Epithelial cell of esophagus (primary cell): ENCODE measurements at regions not wholly inside any gene's neighbourhood (a gene's known extent, or its start where the extent isn't known, plus 50 kb on each side); places are given as distances from the start of the nearest gene placed in this dataset.

ENCODE experiments used
- DNase-seq: peaks from one replicate; pipeline ENCODE4 v3.0.0; 2010; ENCODE audit warnings: low read depth
- H3K4me3 ChIP-seq: 2 replicates; pipeline ENCODE4 v1.5.1; 2011; ENCODE audit warnings: mild to moderate bottlenecking, low read length, control low read depth
- TF ChIP-seq, protein P1 (sequence below): IDR thresholded peaks from 2 replicates; pipeline ENCODE4 v1.5.1; 2011; ENCODE audit warnings: low read depth, mild to moderate bottlenecking, low read length, control low read depth, inconsistent platforms; ENCODE audit not compliant: insufficient read depth; ENCODE audit errors: missing control alignments

DNA sequence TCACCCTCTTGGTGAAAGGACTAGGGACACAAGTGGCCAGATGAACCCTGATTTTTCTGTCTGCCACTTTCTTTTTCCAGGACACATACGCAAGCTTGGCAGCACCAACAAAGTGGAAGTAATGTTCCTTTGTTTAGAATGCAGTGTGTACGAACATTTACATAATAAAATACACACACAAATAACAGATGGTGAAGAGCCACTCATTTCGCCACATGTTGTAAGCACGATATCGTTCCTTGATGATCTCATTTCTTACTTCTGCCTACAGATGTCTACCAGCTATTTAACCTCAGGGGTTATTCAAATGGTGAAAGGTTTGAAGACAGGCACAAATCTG lies 670.2 kb upstream of the CXADR start:
- TF ChIP-seq, protein P1, sequence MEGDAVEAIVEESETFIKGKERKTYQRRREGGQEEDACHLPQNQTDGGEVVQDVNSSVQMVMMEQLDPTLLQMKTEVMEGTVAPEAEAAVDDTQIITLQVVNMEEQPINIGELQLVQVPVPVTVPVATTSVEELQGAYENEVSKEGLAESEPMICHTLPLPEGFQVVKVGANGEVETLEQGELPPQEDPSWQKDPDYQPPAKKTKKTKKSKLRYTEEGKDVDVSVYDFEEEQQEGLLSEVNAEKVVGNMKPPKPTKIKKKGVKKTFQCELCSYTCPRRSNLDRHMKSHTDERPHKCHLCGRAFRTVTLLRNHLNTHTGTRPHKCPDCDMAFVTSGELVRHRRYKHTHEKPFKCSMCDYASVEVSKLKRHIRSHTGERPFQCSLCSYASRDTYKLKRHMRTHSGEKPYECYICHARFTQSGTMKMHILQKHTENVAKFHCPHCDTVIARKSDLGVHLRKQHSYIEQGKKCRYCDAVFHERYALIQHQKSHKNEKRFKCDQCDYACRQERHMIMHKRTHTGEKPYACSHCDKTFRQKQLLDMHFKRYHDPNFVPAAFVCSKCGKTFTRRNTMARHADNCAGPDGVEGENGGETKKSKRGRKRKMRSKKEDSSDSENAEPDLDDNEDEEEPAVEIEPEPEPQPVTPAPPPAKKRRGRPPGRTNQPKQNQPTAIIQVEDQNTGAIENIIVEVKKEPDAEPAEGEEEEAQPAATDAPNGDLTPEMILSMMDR: no peak
- no peak overlapping the region for H3K4me3 ChIP-seq
- no peak for DNase-seq

DNA sequence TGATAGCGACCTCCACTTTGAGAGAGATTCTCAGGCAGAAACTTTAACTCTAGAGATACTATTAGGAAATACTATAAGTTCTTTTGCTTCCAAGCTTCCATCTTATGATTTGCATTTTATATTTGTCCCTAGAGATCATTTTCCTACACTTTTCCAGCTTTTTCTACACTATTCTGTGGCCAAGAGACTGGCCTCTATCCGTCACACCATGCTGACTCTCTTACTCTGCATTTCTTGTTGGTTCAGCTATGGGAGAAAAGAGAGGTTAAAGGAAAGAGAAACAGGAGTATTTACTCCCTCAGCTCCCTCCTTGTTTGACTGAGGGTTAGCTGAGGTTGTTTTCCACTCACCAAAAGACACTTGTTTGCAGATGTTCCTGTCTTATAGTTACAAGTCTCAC lies 665.6 kb upstream of the CXADR start:
- TF ChIP-seq, protein P1: no peak
- DNase-seq: no peak

DNA sequence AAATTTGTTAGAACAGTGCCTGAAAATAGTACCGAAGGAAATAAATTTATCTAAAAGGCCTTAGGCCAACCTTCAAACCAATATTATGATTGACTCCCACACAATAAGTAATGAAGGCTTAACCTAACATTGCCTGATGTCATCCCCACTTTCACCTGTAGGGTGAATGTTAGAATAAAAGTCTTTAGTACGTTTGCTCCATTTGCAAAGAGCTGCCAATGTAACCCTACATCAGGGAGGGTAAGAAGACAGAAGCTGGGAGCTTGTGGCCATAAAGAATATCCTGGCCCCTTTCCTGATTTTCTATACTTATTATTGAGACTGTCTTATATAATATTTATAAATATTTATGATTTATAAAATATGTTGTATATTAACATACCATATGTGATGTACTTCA lies 661.8 kb upstream of the CXADR start:
- no peak overlapping the region for H3K4me3 ChIP-seq
- no peak for DNase-seq
- TF ChIP-seq, protein P1: peak; percentile 10

More for the DNA sequence above, 665.6 kb upstream of the CXADR start:
- H3K4me3 ChIP-seq: no peak overlapping the region

DNA sequence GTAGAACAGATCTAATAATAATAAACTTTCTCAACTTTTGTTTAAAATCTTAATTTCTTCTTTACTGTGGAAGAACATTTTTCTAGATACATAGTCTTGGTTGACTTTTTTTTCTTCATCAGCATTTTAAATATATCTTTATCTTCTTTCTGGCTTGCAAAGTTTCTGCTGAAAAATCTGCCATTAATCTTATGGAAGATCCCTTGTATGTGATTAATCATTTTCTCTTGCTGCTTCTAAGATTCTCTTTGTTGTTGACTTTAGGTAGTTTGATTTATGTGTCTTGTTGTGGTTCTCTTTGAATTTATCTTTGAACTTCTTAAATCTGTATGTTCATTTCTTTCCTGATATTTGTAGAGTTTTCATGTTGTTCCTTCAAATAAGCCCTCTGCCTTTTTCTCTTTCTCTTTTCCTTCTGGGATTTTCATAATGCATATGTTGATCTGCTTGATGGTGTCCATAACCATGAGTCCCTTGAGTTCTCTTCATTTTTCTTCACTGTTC lies 657.6 kb upstream of the CXADR start:
- no peak for DNase-seq
- H3K4me3 ChIP-seq: no peak overlapping the region
- TF ChIP-seq, protein P1: no peak

DNA sequence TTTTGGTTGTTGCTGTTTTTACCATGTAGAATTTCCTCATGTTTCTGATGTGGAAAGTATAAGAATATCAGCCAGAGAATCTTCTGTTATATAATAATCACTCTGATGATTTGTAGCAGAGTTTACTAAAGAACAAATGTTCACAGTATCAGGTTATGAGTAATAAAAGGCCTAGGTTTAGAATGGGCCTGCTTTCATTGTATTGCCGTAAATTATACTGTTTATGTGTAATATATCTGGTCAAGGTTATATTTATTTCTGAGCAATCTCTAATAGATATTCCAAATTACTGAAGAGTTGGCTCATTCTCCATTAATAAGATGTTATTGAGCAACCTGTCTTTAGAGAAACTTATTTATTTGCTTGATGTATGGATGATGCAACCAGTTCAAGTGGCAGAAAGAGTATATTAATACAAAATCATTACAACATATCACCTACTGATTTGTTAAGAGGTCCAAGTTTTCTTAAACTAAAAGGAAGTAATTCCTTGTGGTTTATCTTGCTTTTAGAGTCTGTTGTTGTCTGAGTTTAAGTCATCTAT lies 649.4 kb upstream of the CXADR start:
- TF ChIP-seq, protein P1: no peak
- H3K4me3 ChIP-seq: no peak overlapping the region
- DNase-seq: peak; percentile 12

DNA sequence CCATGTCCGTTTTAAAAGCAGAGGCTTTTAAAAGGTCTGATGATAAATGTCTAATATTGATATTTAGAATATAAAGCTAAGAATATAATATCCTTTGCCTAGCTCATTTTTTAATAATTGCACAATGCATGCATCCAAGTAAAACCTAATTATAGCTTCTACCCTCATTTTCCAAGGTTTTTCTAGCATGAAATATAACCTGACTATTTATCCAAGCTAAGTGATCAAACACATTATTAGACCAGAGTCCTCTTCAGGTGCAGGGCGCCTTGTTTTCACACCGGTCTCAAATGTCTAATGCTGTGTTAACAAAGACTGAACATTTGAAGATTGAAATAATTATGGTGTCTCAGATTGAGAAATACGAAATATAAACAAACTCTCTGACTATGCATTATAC lies 648.9 kb upstream of the CXADR start:
- TF ChIP-seq, protein P1: no peak
- DNase-seq: no peak
- no peak overlapping the region for H3K4me3 ChIP-seq

DNA sequence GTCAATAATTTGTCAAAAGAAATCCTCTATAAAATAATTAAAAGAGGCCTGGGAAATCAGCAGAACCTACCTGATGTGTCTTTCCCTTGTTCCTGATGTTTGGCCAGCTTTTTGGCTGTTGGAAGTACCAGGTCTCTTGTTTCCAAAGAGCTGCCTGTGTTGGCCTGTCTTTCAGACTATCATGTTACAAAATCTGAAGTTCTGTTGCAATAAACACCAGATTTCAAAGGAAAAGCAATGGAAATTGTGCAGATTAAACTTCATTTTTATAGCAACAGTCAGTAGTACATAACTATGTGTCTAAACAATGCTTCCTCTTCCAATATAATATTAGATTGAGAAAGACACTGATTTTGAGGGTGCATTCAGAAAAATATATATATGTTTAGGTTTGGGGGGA lies 647.2 kb upstream of the CXADR start:
- no peak for DNase-seq
- H3K4me3 ChIP-seq: no peak overlapping the region
- TF ChIP-seq, protein P1: no peak
